Breast epithelium (tissue), 4 donors: ENCODE measurements at regions not wholly inside any gene's neighbourhood (a gene's known extent, or its start where the extent isn't known, plus 50 kb on each side); places are given as distances from the start of the nearest gene placed in this dataset.
A peak's percentile ranks its signal among the peaks of the same experiment; 100 is the strongest.

Source experiments
- DNase-seq, 2 donors: peaks; one replicate each; pipeline ENCODE4 v3.0.0-alpha.2; 2019; ENCODE audit warnings: low spot score in 2 of 2
- H3K27ac ChIP-seq, 2 donors: fragments of 200-600 bp; sonication (generic) in 1 of 2; one replicate each; pipeline ENCODE4 v1.5.1; 2016 to 2019; ENCODE audit warnings: mild to moderate bottlenecking in 1 of 2
- H3K27me3 ChIP-seq, 2 donors: fragments of 200-600 bp; sonication (generic) in 1 of 2; one replicate each; pipeline versions ENCODE4 v1.5.1 to v1.6.0; 2017 to 2019; ENCODE audit warnings: control low read depth in 1 of 2, mild to moderate bottlenecking in 1 of 2
- H3K36me3 ChIP-seq: fragments of 200-600 bp; one replicate; pipeline ENCODE4 v1.5.1; 2019
- H3K4me1 ChIP-seq, 2 donors: fragments of 200-600 bp; sonication (generic); one replicate each; pipeline ENCODE4 v1.5.1; 2016 to 2019; ENCODE audit warnings: control low read depth in 1 of 2
- H3K4me3 ChIP-seq, 3 donors: fragments of 200-600 bp; sonication (generic); 1 replicate in 2 of 3; 2 replicates in 1 of 3; pipeline ENCODE4 v1.5.1; 2016 to 2019; ENCODE audit warnings: mild to moderate bottlenecking in 3 of 3, moderate library complexity in 2 of 3
- H3K9me3 ChIP-seq, 2 donors: fragments of 200-600 bp; sonication (generic) in 1 of 2; one replicate each; pipeline ENCODE4 v1.5.1; 2016 to 2019; ENCODE audit warnings: control low read depth in 1 of 2
- CTCF ChIP-seq, 3 donors: fragments of 450-650 bp; IDR thresholded peaks; one replicate each; pipeline ENCODE4 v1.5.1; 2016 to 2017; ENCODE audit warnings: antibody characterized with exemption in 3 of 3, mild to moderate bottlenecking in 3 of 3, moderate library complexity in 3 of 3
- POLR2A ChIP-seq: fragments of 450-650 bp; IDR thresholded peaks from one replicate; pipeline ENCODE4 v1.6.1; 2016; ENCODE audit warnings: antibody characterized with exemption, mild to moderate bottlenecking, moderate library complexity
- POLR2AphosphoS5 ChIP-seq, 3 donors: sonication (generic); formaldehyde crosslinking; IDR thresholded peaks; one replicate each; pipeline ENCODE4 v1.6.1; 2017; ENCODE audit warnings: antibody characterized with exemption in 3 of 3
- intact Hi-C: fragments of 100-400 bp; cut with DNase I; formaldehyde crosslinking; loops from one replicate; pipeline ENCODE4 v1.15.1; 2023; ENCODE audit warnings: low total_unique reads

GRCh38 chr1:168991667-168992475 is 114.6 kb upstream of the ATP1B1 start:
- DNase-seq: no peak
- H3K27ac ChIP-seq: no peak overlapping the region
- H3K4me1 ChIP-seq: no peaks in the 10 kb centered on the region
- H3K4me3 ChIP-seq: no peak overlapping the region
- no peaks in the 10 kb centered on the region for H3K27me3 ChIP-seq
- H3K36me3 ChIP-seq: no peaks in the 10 kb centered on the region
- TF ChIP-seq POLR2AphosphoS5 (IDR thresholded peaks at IDR 0.05) (no peak), CTCF (IDR thresholded peaks at IDR 0.05) (no peak), POLR2A (no peak)
- no peaks in the 10 kb centered on the region for H3K9me3 ChIP-seq
- intact Hi-C loops: no loop called here

DNA sequence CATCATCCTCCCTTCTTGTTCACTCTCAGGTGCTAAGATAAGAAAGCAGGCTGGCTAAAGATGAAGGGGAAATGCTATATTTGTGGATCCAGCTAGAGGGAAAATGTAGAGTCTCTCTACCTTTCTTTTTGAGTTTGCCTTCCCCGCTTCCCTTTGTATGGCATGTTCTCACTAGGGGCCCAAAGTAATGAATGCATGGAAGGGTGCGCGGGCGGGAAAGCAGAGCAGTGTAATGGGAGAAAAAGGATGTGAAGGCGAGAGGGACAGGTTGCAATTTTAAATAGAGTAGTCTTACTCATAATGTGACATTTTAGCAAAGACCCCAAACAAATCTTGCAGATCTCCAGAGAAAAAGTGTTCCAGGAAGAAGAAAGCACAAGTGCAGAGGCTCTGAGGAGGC is 105.1 kb upstream of the ATP1B1 start:
- no peaks in the 10 kb centered on the region for H3K9me3 ChIP-seq
- TF ChIP-seq POLR2A (no peak), CTCF (IDR thresholded peaks at IDR 0.05) (no peak), POLR2AphosphoS5 (IDR thresholded peaks at IDR 0.05) (no peak)
- no peak for DNase-seq
- no peaks in the 10 kb centered on the region for H3K27me3 ChIP-seq
- no peak overlapping the region for H3K4me3 ChIP-seq
- no peaks in the 10 kb centered on the region for H3K4me1 ChIP-seq
- H3K27ac ChIP-seq: no peak overlapping the region
- no peaks in the 10 kb centered on the region for H3K36me3 ChIP-seq
- intact Hi-C loops: no loop called here

DNA sequence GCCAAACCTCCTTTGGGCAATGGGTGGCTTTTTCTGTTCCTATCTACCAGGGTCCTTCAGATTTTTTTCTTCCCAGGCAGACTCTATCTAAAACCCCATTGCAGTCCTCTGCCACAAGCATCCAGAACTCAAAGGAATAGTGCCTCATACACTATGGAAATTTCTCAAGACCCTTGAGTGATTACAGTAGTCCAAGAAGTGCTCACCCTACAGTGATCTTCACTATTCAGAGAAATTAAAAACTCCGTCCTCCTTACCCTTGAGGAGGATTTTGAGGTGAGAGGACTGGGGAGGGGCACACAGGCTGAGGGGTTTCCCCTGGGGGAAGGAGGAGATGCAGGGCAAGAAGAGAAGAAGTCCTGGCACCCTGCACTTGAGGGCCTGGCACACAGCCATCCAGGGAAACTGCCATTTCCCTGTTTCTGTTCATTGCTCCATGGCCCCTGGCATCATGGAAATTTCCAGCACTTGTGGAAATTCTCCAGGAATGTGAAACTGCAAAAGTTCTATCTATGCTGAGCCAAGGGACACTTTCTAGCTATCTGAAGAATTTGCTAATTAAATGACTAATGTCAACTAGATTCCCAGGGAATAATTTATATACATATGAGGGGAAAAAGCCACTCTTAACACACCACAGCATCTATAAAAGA is 102.5 kb upstream of the ATP1B1 start:
- Histone ChIP-seq H3K27ac (peak overlapping the region; percentile 8 to 9), H3K27me3 (no peaks in the 10 kb centered on the region), H3K36me3 (no peaks in the 10 kb centered on the region), H3K4me3 (no peak overlapping the region), H3K9me3 (no peaks in the 10 kb centered on the region), H3K4me1 (no peaks in the 10 kb centered on the region)
- intact Hi-C loops: no loop called here
- TF ChIP-seq POLR2A: no peak
- TF ChIP-seq CTCF (IDR thresholded peaks at IDR 0.05): no peak
- no peak for TF ChIP-seq POLR2AphosphoS5 (IDR thresholded peaks at IDR 0.05)
- peak; percentile 60 to 69 for DNase-seq

GRCh38 chr1:169005776-169006175 is 100.7 kb upstream of the ATP1B1 start:
- intact Hi-C loops: no loop called here
- no peak overlapping the region for H3K27ac ChIP-seq

More at GRCh38 chr1:169005776-169006175, 100.7 kb upstream of the ATP1B1 start:
- no peaks in the 10 kb centered on the region for H3K9me3 ChIP-seq
- H3K27me3 ChIP-seq: no peaks in the 10 kb centered on the region
- no peak overlapping the region for H3K4me3 ChIP-seq
- H3K4me1 ChIP-seq: no peaks in the 10 kb centered on the region
- no peak for DNase-seq
- TF ChIP-seq CTCF (IDR thresholded peaks at IDR 0.05) (no peak), POLR2AphosphoS5 (IDR thresholded peaks at IDR 0.05) (no peak), POLR2A (no peak)
- H3K36me3 ChIP-seq: no peaks in the 10 kb centered on the region
